Right renal cortex interstitium (tissue), 3 donors: ENCODE measurements at regions not wholly inside any gene's neighbourhood (a gene's known extent, or its start where the extent isn't known, plus 50 kb on each side); places are given as distances from the start of the nearest gene placed in this dataset.
"Not testable (repeated sequence)": the region's sequence is repeated elsewhere in the genome, so short reads cannot be mapped to it uniquely, and the experiment has no call there.

Experiments used
- DNase-seq, 3 donors: peaks; one replicate each; pipeline ENCODE4 v3.0.0-alpha.2; 2013; ENCODE audit warnings: low read depth in 3 of 3, low spot score in 2 of 3

DNA sequence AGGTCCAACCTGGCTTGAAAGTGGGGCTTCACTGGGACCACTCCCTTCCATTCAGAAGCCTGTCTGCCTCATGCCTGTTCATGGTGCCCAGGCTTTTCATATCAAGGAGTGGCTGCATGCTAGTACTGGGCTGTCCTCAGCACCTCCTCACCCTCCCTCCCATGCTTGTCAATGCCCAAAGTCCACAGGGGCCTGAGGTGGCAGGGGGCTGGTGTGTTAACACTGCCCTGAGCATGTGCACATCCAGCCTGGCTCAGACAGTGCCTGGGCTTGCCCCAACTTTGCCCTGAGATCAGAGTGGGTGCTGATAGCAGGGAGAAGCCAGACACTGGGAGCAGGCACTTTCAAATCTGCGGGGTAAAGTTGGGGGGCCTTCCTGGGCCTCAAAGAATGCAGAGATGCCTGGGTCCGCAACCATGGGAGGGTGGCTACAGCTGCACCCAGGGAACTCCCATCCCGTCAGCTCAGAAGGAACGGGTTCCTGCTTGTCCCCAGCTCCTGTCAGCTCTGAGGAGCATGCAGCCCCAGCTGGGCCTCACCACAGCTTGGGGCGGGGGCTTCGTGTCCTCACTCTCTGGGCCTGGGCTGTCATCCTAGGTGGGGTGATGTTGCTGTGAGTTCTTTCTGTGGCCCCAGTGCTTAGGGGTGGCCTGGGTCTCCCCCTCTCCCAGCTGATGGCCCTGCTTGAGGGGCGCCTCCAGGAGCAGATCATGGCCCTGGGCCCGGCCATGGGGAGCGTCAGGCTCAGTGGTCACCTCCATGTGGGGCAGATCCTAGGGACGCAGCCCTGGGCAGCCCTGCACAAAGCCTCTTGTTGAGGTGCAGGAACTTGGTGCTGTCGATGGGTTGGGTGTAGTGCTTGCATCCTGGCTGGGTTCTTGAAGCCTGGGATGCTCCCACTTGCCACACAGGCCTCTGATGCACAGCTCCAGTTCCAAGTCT, 830.6 kb upstream of the SLITRK5 start:
- DNase-seq, result no peak

DNA sequence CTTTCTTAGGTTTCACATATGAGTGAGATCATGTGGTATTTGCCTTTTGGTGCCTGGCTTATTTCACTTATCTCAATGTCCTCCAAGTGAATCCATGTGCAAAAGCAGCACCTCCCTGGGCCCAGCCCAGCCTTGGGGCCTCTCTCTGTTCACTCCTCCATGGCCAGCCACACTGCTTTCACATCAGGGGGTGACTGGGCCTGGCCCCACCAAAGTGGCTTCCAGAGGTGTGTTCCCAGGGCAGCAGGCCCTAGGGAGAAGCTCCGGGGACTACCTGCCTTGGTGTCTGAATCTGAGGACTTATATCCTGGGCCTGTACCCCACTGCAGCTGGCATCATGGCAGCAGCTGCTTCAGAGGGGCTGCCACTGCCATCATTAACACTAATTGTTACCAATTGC, 829.9 kb upstream of the SLITRK5 start:
- no peak for DNase-seq

DNA sequence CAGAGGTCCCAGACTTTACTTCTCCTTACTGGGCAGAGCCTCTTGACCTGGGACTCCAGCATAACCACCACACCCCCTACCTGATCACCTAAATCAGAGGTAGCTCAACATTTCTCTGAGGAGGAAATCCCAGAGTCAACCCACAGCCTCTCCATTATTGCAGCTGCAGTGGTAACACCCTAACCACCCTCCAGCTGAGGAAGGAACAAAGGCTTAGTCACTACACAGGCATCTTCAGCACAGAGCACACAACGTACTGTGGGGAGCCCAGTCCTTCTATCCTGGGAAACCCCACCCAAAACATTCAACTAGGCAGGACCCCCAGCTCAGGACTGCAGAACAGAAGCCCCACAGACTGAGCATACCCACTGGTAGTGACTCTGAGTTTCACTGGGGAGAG, 824.7 kb upstream of the SLITRK5 start:
- no peak for DNase-seq

DNA sequence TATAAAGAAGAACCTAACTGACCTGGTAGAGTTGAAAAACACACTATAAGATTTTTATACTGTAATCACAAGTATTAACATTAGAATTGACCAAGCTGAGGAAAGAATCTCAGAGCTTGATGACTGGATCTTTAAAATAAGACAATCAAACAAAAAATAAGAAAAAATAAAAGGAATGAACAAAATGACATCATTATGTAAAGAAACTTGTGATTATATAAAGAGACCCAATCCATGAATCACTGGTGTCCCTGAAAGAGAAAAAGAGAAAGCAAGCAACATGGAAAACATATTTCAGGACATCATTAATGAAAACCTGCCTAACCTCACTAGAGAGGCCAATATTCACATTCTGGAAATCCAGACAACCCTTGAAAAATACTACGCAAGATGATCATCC, 822.5 kb upstream of the SLITRK5 start:
- no peak for DNase-seq

DNA sequence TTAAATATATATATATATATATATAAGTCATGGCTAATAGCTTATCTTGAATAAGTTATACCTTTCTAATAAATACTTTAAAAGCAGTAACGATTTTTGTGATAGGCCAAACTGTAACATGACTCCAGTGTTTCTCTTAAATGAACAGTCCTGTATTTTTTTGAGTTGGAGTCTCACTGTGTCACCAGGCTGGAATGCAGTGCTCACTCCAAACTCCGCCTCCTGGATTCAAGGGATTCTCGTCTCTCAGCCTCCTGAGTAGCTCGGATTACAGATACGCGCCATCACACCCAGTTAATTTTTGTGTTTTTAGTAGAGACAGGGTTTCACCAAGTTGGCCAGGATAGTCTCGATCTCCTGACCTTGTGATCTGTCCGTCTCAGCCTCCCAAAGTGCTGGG, 814.2 kb upstream of the SLITRK5 start:
- no peak for DNase-seq

DNA sequence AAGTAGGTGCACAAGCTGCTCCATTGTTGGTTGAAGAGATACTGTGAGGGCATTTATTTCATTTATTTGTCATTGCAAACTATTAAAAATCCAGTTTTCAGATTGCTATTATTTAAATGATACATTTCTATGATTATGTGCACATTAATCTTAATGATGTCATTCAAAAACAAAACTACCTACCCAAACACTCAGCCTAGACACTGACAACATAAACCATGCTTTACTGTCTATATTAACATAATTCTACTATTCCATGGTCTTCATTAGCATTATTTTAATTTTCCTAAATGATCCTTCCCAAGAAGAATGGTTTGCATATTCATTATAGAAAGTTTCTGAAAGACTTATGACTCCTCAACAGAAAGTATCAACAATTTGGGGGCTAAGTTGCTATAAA, 813.0 kb upstream of the SLITRK5 start:
- no peak for DNase-seq

DNA sequence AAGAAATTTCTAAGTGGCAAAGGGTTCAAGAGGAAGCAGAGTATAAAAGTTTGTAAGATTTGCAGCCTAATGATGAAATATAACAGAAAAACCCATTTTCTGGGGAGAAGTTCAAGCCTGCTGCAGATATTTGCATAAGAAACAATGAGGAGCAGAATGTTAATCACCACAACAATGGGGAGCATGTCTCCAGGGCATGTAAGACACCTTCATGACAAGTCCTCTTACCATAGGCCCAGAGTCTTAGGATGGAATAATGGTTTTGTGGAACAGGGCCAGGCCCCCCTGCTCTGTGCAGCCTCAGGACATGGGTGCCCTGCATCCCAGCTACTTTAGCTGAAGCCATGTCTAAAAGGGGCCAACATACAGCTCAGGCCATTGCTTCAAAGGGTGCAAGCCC, 809.0 kb upstream of the SLITRK5 start:
- DNase-seq, result no peak

DNA sequence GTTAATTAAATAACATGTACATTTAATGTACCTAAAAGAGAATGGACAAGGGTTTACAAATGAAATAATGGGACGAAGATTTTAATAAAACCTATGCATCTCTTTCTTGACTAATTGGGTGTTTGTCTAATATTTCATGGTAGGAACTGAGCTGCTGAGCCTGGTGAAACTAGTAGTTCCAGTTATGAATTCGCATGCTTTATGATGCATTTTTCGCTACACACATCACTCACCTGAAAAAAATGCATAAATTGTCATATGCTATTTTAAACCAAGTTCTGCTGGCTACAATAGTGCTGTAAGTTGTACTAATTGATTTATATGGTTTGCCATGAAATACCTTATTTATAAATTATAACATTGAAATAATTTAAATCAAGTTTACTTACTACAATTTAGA, 806.8 kb upstream of the SLITRK5 start:
- no peak for DNase-seq

DNA sequence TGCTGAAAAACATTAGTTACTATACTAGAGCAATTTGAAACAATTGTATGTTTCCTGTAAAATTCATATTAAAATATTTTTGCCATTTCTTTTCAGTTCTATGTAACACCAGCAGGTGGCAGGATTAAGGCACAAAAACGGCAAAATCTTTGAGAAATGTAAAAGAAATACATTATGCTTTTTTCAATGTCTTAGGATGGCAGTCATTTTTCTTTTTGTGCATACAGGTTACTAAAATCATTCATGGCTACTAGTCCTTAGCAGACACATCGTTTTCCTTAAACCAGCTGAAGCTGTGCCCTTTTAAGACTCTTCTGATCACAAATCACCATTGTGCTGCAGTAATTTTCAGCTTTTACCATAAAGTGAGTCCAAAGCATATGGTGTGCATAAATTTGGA, 800.7 kb upstream of the SLITRK5 start:
- no peak for DNase-seq

DNA sequence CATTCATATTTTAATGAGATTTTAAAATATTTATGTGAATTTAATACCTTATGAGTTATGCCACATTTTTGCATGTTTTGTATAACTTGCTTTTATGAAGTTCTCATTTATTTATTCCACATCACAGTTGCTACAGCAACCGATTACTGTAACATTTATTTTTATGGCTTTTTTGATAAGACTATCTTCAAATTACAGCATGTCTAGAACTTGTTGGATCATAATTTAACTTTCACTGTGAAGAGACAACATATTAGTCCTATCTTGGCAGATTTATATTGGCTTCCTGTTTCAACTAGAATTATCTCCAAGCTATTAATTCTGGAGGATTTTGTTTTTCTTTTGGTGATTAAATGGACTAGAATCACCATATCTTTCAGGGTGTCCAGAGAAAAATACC, 793.7 kb upstream of the SLITRK5 start:
- no peak for DNase-seq

DNA sequence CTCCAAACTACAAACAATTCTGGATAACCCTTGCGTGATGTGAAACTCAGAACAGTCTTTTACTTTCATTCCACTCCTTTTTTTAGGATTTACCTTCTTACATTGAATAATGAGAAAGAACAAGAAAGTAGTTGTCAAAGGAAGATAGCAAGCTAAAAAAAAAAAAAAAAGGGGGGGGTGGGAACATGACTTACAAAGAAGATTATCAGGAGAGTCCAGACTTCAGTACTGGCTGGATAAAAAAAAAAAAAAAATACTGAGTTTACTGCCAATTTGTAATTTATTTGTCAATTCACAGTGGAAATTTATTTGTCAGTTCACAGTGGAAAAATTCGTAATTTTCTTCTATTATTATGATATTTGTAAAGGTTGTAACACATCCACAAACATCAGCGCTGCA, 792.4 kb upstream of the SLITRK5 start:
- no peak for DNase-seq

DNA sequence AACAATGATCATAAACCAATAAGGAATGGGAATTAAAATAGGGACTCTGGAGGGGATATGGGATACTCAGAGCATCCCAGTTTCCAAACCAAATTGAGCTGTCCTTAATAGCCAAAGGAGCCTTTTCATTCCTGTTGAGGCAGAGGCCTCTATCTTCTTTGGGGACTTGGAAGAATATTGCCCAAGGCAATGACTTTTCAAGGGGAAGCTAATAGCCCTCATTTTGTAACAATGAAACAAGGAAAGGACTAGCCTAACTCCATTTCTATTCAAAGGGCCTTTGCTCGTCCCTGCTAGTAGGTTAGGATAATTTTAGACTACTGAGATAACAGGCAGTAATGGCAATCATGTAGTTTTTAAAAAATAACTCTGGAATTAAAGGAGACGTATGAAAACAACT, 789.8 kb upstream of the SLITRK5 start:
- DNase-seq, result no peak

DNA sequence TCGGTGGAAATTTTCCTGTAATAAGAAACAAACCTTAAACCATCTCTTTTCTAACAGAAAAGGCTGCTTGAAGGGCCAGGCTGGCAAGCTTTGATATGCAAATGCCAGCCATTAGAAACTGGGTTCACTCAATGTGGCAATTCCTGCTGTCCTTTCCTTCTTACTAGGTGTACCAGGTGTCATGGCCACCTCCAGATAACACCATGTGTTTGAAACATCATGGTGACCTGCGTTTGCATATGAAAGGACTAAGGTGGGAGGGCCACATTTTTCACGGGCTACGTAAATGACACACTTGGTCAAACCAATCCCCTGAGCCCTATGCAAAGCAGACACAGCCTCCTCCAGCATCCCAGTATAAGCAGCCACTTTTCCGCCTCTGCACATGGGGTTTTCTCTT, 789.1 kb upstream of the SLITRK5 start:
- DNase-seq, result no peak

DNA sequence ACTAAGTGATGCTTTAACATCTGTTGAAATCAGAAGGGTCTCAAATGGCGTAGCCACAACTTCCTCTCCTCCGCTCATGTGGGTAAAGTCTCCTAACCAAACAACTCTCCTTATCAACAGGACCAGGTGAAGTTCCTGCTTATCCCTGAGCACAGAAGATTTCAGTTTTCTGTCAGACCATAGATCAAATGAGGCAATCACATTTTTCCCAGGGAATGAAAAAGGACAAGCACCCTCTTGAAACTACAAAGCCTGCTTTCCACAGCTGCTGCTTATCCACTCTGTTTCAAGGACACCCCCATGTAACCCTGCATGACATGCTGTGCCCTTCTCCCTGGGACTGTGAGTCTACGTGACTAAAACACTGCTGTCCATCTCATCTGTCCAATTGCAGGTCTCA, 788.3 kb upstream of the SLITRK5 start:
- DNase-seq, result no peak

DNA sequence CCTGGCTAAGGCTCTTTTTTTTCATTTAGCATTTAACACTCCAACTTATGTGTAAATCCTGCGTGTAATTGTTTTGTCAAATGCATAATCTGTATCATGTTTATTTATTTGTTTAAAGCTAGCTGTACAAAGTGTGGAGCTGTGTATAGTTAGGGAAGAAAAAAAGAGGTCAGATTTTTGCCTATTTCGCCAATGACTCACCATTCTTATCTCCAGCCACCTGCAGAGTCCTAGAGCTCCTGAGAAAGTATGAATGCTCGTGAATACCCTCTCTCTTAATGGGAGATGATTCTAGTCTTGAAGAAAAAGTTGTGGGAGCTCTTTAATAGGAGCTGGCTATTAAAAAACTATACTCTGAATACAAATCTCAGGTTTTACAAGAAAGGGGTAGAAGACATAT, 778.8 kb upstream of the SLITRK5 start:
- no peak for DNase-seq

DNA sequence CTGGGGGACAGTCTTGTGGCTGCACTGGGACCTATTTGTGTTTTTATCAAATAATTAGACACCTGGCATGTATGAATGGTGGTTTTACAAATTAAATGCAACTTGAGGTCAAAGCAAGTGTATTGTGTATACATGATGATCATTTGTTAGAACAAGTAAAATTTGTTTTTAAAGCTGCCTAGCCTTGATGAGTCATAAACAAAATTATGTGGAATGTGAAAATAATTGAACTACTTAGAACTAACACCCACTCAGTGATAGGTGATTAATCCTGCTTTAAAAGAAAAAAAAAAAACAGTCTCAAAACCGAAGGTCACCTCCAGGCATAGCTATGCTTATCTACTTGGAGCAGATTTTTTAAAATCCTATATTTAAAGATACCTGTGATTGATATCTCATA, 770.3 kb upstream of the SLITRK5 start:
- DNase-seq, result no peak

DNA sequence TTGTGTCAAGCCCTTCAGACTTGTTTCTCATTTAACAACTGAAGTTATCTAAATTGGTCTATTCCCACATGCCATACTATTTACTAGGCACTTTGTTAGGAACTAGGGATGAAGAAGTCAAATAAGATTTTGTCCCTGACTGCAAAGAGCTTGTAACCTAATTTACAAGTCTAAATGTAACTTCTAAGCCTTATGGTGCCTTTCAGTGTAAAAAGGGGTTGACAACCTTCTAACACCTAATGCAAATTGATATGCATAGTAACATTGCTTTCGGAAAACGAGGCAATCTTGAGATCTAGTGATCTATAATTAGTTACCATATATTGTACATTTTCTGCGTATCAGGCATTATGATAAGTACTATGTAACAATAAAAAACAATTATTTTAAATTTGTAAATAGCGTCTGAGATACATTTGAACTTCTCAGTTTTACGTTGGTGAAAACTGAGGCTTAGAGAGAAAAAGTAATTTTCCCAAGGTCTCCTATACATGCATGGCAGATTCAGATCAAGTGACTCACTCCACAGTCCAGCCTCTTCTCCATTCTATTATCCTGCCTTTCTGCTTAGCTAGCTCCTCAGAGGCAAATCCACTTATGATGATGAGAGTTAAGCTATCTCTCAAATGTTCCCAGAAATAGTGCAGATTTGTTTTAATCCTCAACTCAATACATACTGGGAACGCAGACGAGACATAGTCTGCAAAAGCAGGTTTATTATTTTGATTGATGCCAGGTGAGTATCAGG, 764.9 kb upstream of the SLITRK5 start:
- DNase-seq, result no peak

DNA sequence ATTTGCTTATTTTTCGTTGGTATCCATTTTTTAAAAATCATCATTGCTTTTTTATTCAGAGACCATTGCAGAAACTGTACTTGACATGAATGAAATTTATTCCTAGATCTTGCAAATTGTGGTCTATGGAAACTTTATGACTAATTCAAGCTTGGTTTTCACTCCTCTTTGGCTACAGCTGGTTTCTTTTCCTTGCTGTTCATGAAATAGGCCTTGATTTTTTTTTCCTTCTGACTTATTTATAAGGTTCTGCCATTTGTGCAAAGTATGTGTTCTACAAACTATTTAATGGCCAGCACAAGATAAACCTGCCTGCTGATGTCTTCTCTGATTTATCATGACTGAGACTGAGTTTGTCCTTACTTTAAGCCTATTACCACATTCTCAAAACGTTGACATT, 764.0 kb upstream of the SLITRK5 start:
- no peak for DNase-seq

DNA sequence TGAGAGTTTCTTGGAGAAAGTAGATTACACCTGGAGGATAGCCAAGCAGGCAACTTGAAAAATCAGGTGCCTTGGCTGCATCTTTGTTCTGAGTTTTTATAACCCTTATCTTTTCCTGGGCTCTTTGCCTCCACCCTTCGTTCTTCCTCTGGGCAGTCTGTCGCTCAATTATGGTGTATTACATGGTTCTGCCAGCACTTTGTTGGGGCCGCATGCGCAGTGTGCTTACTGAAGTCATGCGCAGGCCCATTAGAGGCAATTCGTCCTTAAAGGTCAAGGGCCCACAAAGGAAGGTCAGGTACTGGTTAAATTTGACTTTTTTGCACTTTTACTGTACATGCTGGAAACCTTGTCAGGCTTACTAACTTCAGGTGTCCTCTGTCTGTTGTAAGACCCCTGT, 761.9 kb upstream of the SLITRK5 start:
- no peak for DNase-seq

DNA sequence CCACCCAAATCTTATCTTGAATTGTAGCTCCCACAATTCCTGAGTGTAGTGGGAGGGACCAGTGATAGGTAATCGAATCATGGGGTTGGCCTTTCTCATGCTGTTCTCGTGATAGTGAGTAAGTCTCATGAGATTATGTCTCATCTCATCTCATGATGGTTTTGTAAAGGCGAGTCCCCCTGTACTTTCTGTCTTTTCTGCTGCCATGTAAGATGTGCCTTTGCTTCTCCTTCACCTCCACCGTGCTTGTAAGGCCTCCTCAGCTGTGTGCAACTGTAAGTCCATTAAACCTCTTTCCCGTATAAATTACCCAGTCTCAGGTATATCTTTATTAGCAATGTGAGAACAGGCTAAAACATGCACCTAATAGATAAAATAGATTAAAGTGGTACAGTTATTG, 756.4 kb upstream of the SLITRK5 start:
- no peak for DNase-seq

DNA sequence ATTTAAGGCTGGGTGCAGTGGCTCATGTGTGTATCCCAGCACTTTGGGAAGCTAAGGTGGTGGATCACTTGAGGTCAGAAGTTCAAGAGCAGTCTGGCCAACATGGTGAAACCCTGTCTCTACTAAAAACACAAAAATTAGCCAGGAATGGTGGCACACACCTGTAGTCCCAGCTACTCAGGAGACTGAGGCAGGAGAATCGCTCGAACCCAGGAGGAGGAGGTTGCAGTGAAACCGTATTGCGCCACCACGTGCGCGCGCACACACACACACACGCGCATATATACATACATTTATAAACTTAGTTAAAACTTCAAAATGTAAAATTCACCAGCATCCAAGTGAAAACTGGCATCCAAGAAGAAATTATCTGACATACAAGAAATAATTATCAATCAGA, 753.7 kb upstream of the SLITRK5 start:
- DNase-seq, result not testable (repeated sequence)

DNA sequence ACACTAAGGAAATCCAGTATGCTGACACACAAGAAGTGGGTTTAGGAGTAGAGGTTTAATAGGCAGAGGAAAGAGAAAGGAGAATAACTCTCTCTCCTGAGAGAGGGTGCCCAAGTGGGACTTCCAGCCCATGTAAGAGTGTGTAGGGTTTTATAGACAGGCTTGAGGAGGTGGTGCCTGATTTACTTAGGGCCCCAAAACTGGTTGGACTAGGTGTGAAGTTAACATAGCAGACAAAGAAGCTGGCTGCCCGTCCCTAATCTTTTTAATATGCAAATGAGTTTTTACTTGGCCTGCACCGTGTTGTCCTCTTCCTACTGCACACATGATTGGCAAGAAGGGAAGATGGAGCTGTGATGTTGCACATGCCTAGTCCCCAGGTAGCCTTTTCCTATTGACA, 752.5 kb upstream of the SLITRK5 start:
- DNase-seq, result no peak
